Activated T-cell treated with anti-CD3 and anti-CD28 coated beads, Interleukin-2, amount 50 U/mL, for 48 hours (primary cell): ENCODE measurements at regions not wholly inside any gene's neighbourhood (a gene's known extent, or its start where the extent isn't known, plus 50 kb on each side); places are given as distances from the start of the nearest gene placed in this dataset.
"Not testable (repeated sequence)": the region's sequence is repeated elsewhere in the genome, so short reads cannot be mapped to it uniquely, and the experiment has no call there.

ENCODE experiments used
- DNase-seq, 2 experiments: peaks; one replicate each; pipeline ENCODE4 v3.0.0-alpha.2; 2020

DNA sequence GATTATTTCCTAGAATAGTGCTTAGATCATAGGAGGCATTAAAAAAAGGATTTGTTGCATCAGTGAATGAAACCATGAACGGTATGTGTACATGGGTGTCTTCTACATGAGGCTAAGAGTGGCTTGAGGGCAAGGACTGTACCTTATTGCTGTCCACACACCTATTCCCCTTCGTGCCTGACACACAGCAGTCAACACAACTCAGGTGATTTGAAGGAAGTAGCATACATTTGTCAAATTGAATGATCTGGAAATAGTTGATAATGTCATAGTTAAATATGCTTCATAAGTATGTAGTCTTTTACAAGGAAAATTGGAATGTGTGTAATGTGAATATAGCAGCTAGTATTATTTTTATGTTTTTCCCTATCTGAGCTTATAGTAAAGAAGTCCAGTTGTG, 189.0 kb upstream of the DAB1 start:
- DNase-seq = no peak

DNA sequence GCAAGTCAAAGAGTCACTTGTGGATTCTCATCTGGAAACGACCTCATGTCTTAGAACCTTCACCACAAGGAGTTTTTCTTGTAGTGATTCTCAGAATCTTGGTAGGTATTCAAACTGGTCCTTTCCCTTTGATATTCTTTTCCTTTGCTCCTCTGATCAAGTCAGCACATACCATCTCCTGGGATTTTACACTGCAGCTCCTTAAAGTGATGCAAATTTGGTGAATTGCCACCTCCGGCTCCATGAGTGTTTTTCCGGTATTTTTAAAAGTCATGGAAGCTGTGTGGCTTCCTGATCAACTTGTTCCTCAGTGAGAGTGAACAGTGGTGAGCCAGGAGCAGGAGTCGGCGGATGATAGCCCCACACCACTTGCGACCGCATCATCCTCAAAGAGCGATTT, 182.1 kb upstream of the DAB1 start:
- DNase-seq = no peak

DNA sequence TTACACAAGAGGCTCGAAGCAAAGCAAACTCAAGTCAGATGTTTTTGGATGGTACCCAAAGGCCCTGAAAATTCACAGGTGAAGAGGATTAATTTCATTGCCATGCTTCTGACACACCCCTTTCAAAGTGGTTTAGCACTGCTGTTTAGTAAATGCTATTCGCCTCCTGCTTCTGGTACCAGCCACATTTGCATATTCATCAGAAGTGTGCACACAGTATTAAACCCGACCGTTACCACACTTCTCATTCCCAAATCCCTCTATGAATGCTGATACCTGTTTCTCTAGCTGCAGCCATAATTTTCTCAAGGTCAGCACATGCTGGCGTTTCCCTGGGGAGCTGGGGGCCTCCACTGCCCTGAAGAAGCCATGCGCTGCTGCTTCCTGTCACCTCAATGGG, 179.8 kb upstream of the DAB1 start:
- no peak for DNase-seq

DNA sequence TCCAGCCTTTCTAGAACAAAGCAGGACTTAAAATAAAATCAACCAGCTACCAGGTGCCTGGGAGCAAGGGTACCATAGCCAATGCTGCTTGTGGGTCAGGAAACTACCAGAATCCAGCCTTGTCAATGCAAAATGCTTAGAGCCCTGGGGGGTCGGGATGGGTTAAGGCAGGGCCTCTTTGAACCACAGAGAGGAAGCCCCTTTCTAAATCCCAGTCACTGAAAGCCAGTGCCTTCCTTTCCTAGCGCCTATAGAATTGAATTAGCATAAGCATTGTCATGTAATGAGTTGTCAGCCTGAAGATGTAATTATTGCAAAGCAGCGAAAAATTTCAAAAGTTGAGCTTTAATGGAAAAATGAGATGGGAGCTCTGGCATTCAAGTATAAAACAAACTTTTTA, 176.6 kb upstream of the DAB1 start:
- DNase-seq = no peak

DNA sequence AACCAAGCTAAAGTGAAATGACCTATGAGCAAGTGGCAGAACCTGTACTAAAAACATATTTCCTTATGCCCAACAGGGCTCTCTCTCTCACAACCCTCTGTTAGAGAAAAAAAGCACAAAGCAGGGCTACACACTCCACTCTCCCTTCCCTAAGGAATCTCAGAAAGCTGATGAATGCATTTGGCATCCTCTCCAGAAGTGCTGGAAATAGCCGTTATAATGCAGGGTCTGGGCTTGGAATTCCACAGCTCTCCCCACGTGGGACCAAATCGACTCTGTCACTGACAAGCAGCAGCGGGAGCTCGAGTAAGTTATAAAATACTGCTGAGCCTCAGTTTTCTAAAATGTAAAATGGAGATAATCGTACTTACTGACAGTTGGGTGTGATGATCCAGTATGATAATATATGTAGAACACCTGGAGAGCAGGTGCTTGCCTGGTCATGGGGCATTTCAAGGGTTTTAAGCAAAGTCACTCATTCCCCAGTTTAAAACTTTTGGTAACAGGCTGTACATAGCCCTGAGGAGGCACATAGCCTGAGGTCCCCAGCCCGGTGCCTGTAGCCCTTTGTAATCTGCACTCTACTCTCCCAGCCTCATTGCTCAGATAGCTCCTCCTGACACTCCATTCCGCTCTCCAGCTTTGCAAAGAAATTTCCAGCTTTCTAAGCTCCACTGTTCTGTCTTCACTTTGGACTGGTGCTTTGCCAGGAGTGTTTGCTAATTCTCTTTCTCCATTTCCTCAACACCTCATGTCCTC, 175.6 kb upstream of the DAB1 start:
- no peak for DNase-seq

DNA sequence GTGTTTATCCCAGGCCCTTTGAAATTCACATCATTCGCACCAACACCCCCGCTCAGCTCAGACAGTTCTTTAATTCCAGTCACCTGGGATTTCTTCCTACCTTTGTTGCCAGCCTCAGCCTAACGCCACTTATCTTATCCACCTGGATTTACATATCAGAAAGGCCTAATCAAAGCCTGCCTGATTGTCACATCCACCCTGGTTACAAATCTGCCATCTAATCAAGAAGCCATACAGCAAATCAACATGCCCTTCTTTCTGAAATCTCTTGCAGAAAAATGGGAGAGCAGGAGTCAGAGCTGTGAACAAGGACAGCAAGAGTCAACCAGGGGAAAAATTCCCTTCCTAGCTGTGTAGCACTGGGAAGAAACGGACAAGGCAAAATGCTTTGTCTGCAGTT, 173.2 kb upstream of the DAB1 start:
- no peak for DNase-seq

DNA sequence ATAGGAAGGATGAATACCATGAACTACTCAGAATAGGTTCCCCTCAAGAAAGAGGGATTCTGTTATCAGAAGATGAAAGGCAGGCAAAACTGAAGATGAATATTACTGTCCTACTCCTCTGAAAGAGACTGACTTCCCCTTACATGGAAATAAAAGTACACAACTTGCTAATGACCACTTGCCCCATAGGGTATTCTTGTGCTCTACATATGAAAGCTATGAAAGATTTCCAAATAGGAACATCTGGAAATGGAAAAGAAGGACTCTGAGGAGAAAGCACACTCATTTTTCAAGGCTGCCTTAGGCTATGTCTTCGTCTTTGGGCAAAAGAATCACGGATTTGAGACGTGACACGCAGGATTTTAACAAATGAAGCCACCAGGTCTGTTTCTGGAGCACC, 170.1 kb upstream of the DAB1 start:
- DNase-seq = no peak

DNA sequence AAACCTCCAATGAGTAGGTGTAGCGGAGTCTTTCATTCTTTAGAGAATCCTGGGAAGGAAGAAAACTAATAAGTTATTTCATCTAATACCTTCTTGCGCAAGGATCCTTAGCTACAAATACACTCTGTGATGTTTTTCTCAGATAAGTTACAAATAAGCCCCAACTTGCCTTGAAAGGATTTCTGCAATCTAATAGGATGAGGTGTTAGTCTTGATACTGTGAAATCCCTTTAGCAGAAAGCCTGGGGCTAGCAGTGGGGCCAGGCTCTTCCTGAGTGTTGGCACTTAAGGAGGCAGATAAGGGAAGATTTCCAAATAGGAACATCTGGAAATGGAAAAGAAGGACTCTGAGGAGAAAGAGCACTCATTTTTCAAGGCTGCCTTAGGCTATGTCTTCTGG, 168.0 kb upstream of the DAB1 start:
- no peak for DNase-seq

DNA sequence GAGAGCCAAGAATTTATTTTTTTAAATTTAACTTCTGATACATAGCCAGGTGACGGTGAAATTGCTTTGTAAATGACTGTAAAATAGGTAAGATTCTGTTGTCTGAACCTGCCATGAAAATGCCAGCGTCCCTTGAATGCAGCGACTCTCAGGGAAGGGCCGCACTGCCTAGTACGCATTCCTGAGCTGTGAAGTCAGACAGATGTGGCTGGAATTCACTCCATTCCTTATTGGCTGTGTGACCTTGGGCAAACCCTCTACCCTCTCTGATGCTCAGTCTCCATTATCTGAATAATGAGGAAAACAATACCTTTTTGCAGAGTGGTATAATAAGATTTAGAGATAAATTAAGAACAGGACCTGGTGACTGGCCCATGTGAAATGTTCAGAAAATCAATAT, 167.1 kb upstream of the DAB1 start:
- DNase-seq = no peak

DNA sequence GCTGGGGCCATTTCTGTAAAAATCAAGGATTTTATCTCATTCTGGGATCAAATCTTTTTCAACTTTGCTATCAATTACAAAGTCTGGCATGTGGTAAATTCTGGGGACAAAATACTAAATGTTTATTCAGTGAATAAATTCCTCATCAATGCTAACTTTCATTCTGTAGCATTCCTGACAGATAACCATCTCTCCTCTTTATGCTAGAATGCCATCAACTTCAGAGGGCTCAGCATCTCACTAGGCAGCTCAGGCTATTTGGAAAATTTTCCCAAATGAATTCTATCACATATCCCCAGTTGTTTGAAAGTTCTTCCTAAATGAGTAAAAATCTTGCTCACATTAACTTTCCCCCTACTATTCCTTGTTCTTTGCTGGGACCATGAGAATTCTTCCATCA, 163.0 kb upstream of the DAB1 start:
- DNase-seq = no peak

DNA sequence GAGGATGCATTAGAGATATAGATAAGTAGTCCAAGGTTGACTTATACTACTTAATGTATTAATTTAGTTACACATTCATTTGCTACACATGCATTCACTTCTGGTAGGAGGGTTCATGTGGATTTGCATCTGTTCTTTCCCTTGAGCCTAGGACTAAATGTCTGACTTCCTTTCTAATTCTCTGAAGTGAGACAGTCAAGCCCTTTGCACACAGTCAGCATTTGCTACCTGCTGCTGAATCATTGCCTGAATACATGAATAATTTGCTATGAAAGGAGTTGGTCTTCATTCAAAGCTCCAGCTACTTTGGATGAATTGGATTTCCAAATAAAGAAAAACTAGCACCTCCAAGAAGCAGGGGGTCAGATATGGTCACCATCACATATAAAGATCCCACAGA, 154.8 kb upstream of the DAB1 start:
- DNase-seq = no peak

DNA sequence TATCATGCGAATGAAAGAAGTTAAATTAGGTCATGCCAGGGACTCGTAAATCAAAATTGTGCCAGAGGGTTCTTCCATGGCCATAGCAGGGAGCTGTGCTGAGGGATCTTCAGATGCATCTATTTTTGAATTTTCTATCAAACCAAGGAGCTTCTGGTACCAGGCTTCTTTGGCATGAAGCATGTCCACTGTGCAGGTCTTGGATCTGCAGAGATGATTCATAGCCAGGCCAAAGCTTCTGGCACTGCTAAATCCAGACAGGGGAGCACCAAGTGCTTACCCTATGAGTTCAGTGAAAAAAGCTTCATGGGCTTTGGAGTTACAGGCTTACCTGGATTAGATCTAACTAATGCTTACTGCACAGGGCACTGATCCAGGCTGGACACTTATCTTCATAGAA, 154.2 kb upstream of the DAB1 start:
- no peak for DNase-seq

DNA sequence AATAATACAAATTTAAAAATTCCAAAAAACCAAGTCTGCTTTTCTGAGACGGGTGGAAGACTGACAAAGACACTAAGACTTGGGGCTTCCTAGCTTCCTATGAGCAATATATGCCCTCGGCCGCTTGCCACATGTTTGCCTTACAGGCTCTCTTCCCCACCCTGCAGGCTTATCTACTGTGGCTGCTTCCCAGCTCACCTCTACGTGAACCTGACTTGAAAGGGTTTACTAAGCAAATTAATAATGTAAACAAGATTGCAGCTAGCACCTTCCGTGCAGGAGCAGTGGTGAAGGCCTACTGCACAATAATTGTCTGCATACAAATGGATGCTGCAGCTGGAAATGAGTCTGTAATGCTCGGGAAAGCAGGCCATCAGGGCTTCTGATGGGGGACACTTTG, 152.9 kb upstream of the DAB1 start:
- no peak for DNase-seq

DNA sequence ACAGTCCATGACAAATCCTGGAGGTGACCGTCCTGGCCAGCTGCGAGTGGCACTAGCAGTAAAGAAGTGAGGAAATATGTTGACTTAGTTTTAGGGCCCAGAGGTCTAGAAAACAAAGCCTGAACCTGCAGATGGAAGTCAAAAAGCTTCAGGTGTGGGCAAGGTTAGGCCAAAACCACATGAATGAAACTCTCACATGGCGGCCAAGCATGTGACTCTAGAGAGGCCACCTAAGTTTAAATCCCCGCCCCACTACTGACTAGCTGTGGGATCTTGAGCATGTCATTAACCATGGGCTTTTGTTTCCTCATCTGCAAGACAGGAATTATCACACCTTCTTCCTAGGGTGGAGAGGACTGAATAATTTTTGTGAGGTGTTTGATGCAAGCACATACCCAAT, 148.2 kb upstream of the DAB1 start:
- DNase-seq = no peak

DNA sequence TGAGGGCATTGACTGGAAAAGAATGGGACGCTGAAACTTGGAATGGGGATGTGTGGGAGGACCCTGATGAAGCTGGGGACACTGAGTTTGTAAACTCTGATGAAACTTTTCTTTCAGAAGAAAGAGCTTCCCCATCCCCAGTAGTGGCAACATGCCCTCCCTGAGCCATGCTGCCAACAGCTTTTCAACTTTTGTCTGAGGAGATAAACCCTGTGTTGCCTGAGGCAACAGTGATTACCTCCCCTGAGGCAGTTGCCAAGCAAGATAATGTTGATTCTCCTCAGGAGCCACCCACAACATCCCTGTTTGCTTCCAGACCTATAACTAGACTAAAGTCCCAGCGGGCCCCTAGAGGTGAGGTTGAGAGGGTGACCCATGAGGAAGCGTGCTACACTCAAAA, 134.2 kb upstream of the DAB1 start:
- DNase-seq = not testable (repeated sequence)

DNA sequence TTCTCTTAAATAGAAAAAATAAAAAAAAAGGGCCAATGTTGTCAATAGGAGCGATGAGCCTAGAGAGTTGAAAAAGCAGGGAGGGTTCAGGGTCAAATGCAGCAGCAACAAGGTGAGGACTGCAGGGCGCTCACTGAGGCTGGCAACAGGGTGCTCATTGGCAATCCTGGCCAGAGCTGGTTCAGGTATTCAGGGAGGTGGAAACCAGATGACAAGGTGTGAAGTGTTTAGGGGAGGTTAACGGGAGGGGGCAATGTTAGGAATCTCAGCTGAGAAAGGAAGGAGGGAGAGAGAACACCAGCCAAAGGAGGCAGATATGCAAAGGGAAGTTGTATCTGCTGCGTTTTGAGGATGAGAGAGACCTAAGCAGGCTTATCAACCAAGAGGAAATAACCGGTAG, 129.8 kb upstream of the DAB1 start:
- no peak for DNase-seq

DNA sequence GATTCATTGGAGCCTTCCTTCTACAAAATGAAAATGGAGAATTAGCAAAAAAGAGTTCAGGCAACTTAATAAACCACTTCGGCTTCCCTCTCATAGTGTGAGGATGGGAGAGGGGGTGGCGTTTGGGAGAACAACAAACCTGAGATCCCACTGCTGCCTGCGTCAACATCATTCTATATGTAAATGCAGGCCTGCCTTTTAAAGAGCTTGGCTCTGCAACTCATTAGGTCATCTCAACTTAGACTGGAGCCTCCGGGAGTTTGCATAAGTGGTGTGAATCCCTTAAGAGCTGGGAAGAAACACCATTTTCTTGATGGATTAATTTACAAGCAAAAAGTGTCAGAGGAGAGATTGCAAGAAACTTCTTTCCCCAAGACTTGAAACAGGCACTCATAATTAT, 127.6 kb upstream of the DAB1 start:
- DNase-seq = no peak

DNA sequence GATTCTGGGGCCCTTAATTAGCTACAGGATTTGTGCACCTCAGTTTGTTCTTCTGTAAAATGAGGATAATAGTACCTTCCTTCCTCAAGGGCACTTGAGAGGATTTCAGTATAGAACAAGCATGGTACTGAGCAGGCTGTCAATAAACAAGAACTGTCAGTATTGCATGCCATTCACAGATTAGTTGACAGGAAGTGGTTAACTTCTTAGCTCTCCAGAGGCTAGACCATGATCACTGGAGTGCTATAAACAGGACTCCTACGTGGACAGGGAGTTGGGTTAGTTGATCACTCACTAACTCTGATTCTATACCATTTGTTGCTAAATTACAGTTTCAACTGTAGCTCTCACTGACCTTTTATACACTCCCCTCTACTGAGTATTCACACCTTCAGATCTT, 126.2 kb upstream of the DAB1 start:
- DNase-seq = no peak

DNA sequence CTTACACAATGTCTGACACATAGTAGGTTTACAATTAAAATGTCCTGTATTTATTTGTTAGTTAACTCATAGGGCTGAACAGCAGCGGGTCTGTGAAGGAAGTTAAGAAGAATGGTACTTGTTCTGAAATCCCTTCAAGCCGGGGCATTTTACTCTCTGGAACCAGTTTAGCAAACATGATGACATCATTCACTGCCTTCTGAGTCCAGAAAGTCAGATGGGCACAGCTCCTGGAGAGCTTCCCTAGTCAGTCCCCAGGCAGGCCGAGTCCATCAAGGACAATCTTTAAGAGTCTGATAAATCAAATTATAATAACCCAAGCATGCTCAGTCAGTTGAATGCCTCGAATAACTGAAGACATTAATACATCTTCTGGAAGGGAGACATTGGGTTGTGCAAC, 125.4 kb upstream of the DAB1 start:
- DNase-seq = no peak

DNA sequence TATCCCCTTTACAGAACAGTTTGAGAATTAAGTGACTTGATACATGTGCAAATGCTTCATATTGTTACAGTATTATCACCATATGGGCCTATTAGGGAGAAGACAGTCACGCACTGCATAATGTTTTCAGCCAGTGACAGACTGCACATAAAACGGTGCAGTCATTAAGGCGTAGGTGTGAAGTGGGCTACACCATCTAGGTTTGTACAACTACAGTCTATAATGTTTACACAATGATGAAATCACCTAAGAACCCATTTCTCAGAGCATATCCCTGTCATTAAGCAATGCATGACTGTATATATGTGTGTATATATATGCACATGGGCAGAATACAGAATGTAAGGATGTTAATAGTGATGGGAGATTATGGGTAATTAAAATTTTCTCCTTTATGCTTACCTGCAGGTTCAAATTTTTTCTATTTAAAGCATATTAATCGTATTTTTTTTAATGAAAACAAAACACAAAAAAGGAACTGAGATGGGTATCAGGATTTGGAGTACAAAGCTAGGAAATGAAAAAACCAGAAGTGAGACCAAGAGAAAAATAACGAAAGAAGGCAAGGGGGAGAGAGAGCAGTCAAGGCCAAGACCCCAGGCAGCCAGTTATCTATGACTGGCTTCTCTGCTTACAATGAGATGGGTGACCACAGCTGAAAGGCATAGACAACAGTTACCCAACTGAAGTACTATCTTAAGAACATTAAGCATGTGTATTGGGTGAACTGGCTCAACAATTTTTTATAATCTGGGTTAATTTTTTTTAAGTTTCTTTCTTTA, 122.9 kb upstream of the DAB1 start:
- no peak for DNase-seq

DNA sequence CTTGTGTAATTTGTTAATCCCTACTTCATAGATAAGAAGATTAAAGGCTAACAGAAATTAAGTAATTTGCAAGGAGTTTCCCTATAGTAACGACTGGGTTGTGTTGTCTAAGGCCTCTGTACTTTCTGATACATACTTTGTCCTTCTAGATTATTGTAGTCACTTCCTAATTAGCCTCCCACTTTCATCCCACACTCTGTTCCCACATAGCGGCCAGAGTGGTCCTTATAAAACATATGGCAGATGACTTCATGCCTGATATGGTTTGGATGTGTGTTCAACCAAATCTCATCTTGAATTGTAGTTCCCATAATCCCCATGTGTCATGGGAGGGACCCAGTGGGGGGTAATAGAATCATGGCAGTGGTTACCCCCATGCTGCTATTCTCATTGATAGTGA, 120.5 kb upstream of the DAB1 start:
- DNase-seq = no peak

DNA sequence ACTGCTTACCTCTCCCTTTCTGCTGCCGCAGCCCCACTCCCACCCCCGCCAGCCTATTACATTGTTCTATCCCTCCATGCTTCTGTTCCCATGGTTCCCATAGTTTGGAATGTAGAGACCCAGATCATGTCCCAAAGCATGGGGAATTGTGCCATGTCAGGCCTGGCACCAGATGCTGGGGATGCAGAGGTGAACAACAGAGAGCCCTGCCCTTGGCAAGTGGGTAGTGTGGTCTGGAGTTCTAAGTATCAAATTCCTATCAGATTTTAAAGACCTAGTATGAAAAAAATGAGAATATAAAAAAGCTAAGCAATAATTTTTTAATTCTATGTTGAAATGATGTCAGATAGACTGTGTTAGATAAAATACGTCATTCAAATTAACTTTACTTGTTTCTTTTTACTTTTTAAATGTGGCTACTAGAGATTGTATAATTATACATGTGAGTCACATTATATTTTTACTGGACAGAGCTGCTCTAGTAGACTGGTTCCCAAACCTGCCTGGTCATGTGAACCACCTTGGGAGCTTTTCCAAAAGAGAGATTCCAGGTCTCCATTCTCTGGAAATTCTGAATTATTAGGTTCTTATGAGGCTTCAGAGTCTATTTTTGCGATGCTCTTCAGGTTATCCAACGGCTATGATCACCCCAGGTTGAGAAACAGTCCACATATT, 113.0 kb upstream of the DAB1 start:
- no peak for DNase-seq

DNA sequence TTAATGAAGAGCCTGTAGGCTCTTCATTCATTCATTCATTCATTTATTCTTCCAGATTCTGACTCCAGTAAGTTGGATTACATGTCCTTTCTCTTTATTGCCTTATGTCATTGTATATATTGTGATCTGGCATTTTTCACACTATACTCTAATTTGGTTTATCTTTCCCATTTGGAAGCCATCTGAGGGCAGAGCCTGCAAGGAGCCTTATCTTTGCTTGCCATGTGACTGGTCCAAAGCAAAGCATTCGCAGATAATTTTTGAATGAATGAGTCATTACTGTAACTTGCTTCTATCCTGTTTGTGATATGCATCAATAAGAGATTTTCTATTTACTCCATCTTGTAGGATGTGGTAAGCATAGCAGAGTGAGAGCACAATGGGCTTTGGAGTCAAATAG, 108.4 kb upstream of the DAB1 start:
- no peak for DNase-seq

DNA sequence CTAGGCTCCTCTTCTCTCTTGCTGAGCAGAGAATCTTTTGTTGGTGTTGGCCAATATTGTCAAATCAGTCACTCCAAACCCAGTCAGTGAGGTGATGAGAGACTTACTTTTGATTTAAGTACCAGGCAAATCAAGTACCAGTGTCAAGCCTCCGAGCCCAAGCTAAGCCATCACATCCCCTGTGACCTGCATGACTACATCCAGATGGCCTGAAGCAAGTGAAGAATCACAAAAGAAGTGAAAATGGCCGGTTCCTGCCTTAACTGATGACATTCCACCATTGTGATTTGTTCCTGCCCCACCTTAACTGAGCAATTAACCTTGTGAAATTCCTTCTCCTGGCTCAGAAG, 107.0 kb upstream of the DAB1 start:
- not testable (repeated sequence) for DNase-seq
